ENCODE measurements at regions not wholly inside any gene's neighbourhood (a gene's known extent, or its start where the extent isn't known, plus 50 kb on each side); places are given as distances from the start of the nearest gene placed in this dataset.

DNA sequence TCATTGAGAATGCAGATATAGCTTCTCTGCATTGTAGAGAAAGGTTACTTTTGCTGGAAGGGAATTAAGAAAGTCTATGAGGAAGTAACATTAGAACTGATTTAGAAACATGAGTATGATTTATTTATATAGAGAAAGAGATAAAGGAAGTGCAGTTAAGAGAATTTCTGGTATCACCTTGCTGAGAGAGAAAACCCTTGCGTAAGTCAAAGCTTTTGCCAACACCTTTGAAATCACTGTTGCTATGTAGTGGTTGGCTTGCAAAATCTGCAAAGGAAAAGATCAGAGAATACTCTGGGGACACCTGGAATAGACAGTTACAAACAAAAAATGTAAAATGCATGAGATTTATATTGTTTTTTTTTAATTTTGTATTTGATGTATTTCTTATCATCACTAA is 137.3 kb upstream of the RXFP1 start (continued):
- TF ChIP-seq, protein P1, sequence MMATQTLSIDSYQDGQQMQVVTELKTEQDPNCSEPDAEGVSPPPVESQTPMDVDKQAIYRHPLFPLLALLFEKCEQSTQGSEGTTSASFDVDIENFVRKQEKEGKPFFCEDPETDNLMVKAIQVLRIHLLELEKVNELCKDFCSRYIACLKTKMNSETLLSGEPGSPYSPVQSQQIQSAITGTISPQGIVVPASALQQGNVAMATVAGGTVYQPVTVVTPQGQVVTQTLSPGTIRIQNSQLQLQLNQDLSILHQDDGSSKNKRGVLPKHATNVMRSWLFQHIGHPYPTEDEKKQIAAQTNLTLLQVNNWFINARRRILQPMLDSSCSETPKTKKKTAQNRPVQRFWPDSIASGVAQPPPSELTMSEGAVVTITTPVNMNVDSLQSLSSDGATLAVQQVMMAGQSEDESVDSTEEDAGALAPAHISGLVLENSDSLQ (IDR thresholded peaks at IDR 0.05), result no peak
- TF ChIP-seq, protein P2, sequence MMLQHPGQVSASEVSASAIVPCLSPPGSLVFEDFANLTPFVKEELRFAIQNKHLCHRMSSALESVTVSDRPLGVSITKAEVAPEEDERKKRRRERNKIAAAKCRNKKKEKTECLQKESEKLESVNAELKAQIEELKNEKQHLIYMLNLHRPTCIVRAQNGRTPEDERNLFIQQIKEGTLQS (IDR thresholded peaks at IDR 0.05; ENCODE audit: borderline replicate concordance, extremely low read depth, low read depth, low read length), result no peak
- no peak for TF ChIP-seq NFYB (IDR thresholded peaks at IDR 0.05; ENCODE audit: insufficient read depth, low read depth, low read length)
- TF ChIP-seq SMC3 (IDR thresholded peaks at IDR 0.05; ENCODE audit: borderline replicate concordance, low read length), result no peak
- TF ChIP-seq SUPT20H (IDR thresholded peaks at IDR 0.05; ENCODE audit: borderline replicate concordance, control insufficient read depth, low read depth, low read length), result no peak
- no peak for TF ChIP-seq IRF4 (IDR thresholded peaks at IDR 0.05; ENCODE audit: low read depth, low read length)
- TF ChIP-seq SIX5 (IDR thresholded peaks at IDR 0.05; ENCODE audit: low read depth, low read length, severe bottlenecking), result no peak
- TF ChIP-seq TCF7 (IDR thresholded peaks at IDR 0.05; ENCODE audit: borderline replicate concordance), result no peak
- TF ChIP-seq NFYA (IDR thresholded peaks at IDR 0.05; ENCODE audit: borderline replicate concordance, low read depth, low read length), result no peak
- TF ChIP-seq DPF2 (IDR thresholded peaks at IDR 0.05), result no peak

DNA sequence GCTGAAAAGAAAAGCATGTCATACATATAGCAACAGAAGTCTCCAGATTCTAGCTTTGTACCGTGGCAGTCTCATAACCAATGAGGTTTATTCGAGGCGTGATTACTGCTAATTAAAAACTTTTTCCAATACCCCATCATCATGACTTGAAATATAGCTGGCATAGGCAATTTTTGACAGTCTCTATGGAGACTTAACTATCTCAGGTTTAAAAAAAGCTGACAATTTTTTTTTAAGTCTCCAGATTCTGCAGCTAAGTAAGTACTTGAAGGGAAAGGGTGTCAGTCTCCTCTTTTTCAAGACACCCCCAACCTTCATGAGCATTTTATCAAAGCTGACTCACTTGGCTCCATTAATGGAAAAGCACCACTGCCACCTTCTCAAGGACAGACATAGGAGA is 126.3 kb upstream of the RXFP1 start:
- no peak overlapping the region for H3K27ac ChIP-seq (ENCODE audit: control insufficient read depth, insufficient read depth)
- H2AFZ ChIP-seq (ENCODE audit: control insufficient read depth, low read depth, low read length), result no peak overlapping the region
- DNase-seq (ENCODE audit: low read depth, low spot score) (no peak), FAIRE-seq (no peak), ATAC-seq (no peak)
- ChIA-PET SMC1A (ENCODE audit: uncharacterized antibody, unreplicated experiment) (no interaction called here), CTCF (interaction anchor here (0.7 kb wide), 1 partner anchor 25 kb away, joined by 3 read pairs; no protein-coding TSS in a partner anchor), RAD21 (ENCODE audit: unreplicated experiment) (no interaction called here), POLR2A (no interaction called here)
- H3K79me2 ChIP-seq (ENCODE audit: control insufficient read depth, insufficient read depth, low read length), result no peaks in the 10 kb centered on the region
- H3K4me2 ChIP-seq (ENCODE audit: control insufficient read depth, insufficient read depth), result no peak overlapping the region
- H3K4me1 ChIP-seq (ENCODE audit: control insufficient read depth, insufficient read depth, low read length), result no peaks in the 10 kb centered on the region
- intact Hi-C loops (cut with micrococcal nuclease; ENCODE audit: unreplicated experiment) (no loop called here), in situ Hi-C loops (cut with MboI) (no loop called here)
- H3K36me3 ChIP-seq (ENCODE audit: control insufficient read depth in 2 of 2, insufficient read depth in 2 of 2, low read length in 1 of 2), result no peaks in the 10 kb centered on the region
- BruUV-seq (replicated peaks), result no TSS peak
- H3K9ac ChIP-seq (ENCODE audit: control insufficient read depth, insufficient read depth, low read length), result no peak overlapping the region
- H3K4me3 ChIP-seq, result no peak overlapping the region
- WGBS (ENCODE audit: insufficient coverage, insufficient replicate concordance, low lambda C conversion rate, missing lambda C conversion rate), result 4% methylated on average over 3 of the region's 3 CpGs
- no peaks in the 10 kb centered on the region for H4K20me1 ChIP-seq (ENCODE audit: control insufficient read depth, insufficient read depth)
- H3K9me3 ChIP-seq (replicated peaks; ENCODE audit: control insufficient read depth, insufficient read depth, low read length), result no peaks in the 10 kb centered on the region
- H3K27me3 ChIP-seq (replicated peaks in 1 of 2; ENCODE audit: control insufficient read depth in 2 of 2, insufficient read depth in 2 of 2, low read length in 1 of 2), result no peaks in the 10 kb centered on the region
- TF ChIP-seq, protein P3, sequence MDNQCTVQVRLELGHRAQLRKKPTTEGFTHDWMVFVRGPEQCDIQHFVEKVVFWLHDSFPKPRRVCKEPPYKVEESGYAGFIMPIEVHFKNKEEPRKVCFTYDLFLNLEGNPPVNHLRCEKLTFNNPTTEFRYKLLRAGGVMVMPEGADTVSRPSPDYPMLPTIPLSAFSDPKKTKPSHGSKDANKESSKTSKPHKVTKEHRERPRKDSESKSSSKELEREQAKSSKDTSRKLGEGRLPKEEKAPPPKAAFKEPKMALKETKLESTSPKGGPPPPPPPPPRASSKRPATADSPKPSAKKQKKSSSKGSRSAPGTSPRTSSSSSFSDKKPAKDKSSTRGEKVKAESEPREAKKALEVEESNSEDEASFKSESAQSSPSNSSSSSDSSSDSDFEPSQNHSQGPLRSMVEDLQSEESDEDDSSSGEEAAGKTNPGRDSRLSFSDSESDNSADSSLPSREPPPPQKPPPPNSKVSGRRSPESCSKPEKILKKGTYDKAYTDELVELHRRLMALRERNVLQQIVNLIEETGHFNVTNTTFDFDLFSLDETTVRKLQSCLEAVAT (IDR thresholded peaks at IDR 0.05), result no peak
- TF ChIP-seq SREBF2 (IDR thresholded peaks at IDR 0.05; ENCODE audit: low read length), result no peak
- TF ChIP-seq, protein P4, sequence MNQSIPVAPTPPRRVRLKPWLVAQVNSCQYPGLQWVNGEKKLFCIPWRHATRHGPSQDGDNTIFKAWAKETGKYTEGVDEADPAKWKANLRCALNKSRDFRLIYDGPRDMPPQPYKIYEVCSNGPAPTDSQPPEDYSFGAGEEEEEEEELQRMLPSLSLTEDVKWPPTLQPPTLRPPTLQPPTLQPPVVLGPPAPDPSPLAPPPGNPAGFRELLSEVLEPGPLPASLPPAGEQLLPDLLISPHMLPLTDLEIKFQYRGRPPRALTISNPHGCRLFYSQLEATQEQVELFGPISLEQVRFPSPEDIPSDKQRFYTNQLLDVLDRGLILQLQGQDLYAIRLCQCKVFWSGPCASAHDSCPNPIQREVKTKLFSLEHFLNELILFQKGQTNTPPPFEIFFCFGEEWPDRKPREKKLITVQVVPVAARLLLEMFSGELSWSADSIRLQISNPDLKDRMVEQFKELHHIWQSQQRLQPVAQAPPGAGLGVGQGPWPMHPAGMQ (IDR thresholded peaks at IDR 0.05; ENCODE audit: borderline replicate concordance), result no peak
- TF ChIP-seq EED (IDR thresholded peaks at IDR 0.05; ENCODE audit: low read depth), result no peak
- TF ChIP-seq NR2C2 (IDR thresholded peaks at IDR 0.05; ENCODE audit: borderline replicate concordance, control insufficient read depth, insufficient read length, low read depth), result no peak
- TF ChIP-seq FOS (IDR thresholded peaks at IDR 0.05; ENCODE audit: borderline replicate concordance, extremely low read depth, insufficient read length), result no peak
- no peak for TF ChIP-seq RAD21 (IDR thresholded peaks at IDR 0.05; ENCODE audit: insufficient read depth, low read depth, low read length)

All from GM12878 (cell line).